HG03159 (cell line): ENCODE measurements at regions not wholly inside any gene's neighbourhood (a gene's known extent, or its start where the extent isn't known, plus 50 kb on each side); places are given as distances from the start of the nearest gene placed in this dataset.

Experiments
- ATAC-seq: cut with Tn5 transposase; IDR thresholded peaks from one replicate; pipeline ENCODE4 v1.9.1; 2021; ENCODE audit warnings: mild to moderate bottlenecking, moderate library complexity; ENCODE audit not compliant: unreplicated experiment

DNA sequence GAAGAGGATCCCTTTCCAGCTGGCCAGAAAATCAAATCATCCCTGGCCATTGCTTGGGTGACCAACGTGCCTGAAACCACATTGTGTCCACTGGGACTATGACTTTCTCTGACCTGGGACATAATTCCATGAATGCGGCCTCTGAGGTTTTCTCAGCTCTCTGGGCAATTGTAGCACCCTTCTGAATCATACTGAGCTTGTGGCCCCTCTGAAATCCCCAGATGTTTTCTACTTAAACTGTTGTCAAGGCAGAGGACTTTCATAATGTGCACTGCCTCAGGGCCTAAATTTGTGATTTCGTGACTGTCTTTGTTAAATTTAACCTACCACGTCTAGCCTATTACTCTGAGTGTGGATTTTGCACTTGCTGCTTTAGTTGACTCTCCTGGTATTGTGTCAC is 321.1 kb upstream of the PLET1 start:
- ATAC-seq = no peak

- no peak for ATAC-seq
Observed at GRCh38 chr11:112582366-112582765, 321.7 kb upstream of the PLET1 start.

DNA sequence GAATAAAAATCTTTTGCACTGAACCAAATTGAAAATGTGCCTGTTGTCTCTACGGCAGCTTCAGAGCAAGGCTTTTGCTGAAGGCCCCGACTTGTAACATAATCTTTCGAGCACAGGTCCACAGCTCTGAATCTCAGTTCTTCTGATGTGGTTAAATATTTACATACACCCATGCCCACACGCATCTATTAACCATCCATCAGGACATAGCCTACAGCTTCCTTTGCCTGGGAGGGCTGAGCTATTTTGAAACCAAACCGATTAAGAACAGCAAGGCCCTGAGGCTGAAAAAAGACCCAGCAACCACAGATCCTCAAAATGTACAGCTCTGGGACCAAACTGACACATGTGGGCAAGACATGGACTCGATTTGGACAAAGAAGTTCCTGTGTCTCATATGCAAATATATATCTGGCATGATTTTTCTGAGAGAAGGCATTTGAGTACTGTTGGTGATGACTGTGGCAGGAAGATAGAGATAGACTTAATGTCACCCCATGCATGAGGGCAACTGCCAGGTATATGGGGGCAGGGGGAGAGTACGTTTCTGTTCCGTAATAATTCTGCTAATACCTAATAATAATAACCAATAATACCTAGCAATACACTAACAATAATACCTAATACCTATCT is 322.7 kb upstream of the PLET1 start:
- peak; percentile 78 for ATAC-seq

- no peak for ATAC-seq
Observed at GRCh38 chr11:112584672-112585071, 324.0 kb upstream of the PLET1 start.

DNA sequence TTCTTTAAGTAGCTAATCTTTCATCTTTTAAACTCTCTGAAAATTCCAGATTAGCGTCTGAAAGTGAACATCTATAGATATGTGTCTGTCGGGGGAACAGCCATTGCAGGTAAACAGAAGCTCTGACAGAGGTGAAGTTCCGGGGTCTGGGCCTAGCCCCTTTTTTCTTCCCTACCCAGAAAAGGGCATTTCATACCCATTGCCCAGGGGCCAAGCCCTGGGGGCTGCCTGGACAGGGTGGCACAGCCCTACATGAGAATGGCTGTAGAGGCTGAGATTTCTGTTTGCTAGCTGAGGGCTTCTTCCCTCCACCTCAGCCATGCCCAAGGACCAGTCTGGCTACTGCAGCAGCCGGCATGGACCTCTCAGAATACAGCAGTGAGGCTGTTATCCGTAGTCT is 327.0 kb upstream of the PLET1 start:
- no peak for ATAC-seq

DNA sequence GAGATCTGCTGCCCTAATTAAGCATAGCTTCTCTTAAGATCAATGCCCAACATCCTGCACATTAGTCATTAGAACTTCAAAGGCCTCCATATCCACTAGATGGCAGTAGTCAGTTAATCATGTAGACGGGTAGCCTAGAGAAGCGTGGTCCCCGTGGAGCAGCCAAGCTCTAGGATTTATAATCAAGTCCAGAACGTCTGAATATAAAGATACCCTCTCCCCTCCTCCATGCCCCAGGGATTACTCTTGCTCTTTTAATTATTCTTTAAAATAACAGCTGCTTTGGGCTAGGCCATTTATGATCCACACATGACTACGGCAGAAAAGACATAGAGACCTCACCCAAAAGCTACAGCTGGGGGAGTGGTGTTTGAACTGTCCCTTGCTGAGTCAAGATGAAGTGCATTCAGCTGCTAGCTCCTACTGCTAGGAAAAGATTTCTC is 327.6 kb upstream of the PLET1 start:
- peak; percentile 43 for ATAC-seq

- ATAC-seq = no peak
Observed at GRCh38 chr11:112589155-112589554, 328.5 kb upstream of the PLET1 start.

DNA sequence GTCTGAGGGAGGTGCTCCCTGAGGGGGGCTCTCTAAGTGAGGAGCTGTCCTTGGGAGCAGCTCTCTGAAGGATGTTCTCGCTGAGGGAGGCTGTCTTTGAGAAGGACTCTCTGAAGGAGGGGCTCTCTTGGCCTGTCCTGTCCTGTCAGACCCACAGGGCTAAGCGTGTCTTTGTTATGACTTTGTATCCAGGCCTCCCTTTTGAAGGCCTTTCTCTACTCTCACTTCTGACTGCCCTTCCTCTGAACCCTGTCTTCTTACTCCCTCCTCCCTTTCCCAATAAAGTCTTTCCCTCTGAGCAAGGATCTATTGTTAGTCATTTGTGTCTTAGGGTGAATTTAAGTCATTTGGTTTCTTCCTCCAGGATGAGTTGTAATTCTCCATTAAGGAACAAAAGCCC is 330.1 kb upstream of the PLET1 start:
- ATAC-seq = no peak

DNA sequence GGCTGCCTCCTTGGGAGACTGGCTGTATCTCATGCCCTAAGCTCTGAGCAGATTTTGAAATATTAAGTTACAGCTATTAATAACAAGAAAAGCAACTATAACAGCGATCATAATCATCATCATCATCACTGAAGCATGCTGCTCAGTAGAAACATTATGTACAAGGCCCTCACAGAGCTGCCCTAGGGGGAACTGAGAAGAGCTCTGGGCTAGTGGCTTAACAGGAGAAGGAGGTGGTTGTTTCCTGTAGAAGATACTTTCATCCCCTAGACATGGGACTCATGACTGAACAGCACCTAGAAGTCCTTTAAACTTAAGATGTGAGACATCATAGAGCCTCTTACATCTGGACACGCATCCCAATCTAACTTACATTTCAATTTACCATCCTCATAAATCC is 332.8 kb upstream of the PLET1 start:
- ATAC-seq = no peak

- no peak for ATAC-seq
Observed at GRCh38 chr11:112596324-112596723, 335.7 kb upstream of the PLET1 start.

GRCh38 chr11:112597286-112597790 is 336.7 kb upstream of the PLET1 start:
- ATAC-seq = no peak

DNA sequence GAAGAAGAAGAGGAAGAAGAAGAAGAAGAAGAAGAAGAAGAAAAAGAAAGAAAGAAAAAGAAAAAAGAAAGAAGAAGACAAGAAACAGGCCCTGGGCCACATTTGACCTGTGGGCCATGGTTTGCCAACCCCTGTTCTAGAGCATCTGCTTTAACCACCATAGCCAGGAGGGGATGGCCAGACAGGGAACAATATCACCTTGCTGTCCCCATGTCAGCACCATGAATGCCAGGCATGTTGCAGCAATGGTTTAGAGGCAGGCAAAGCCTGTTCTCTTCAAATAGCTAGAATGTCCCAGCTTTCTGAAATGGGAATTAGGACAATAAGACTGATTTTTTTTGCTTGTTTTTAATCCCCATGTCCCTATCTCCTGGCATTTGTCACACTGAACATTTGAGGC is 338.6 kb upstream of the PLET1 start:
- ATAC-seq = no peak

DNA sequence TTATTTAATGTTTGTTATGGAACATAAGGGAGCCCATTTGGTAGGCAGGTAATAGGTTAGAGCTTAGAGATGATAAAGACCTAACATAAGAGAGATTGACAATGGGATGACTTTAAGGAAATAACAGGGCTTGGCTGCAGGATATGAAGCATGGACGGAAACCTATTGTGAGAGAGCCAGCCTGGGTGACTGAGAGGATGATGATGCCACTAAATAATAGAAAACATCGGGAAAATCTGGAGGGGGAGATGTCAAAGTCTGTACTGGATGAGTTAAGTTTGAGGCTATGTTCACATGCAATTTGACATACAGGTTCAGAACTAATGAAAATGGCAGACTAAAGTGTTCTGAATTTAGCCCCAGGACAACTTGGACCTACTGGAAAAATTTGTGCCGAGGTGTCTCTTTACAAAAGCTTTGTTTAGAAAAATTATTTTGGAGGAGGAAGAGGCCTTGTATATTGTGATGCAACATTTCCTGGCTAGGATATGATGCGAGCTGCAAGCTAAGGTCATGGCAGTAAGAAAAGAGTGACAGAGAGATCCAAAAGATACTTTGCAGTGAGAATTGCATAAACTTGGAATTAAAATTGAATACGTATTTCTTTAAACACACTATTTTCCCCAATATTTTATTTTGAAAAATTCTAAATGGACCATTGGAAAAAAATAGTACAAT is 339.3 kb upstream of the PLET1 start:
- no peak for ATAC-seq

- no peak for ATAC-seq
Observed at GRCh38 chr11:112605093-112605666, 344.5 kb upstream of the PLET1 start.

DNA sequence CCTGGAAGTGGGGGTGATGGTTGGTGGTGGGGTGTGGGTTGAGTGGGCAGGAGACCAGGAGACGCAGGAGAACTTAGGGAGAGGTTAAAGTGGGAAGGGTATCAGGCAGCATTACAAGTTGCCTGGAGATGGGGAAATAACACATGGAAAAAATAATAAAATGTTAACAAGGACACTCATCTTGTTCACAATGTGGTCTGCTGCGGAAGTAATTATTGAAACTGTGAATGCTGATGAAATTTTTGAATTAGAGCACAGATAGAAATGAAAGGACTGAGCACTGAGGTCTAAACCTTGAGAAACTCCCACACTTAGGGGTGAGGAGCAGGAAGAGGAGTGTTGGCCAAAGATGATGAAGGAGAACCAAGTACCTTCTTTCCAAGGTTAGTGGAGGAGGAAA is 346.0 kb upstream of the PLET1 start:
- ATAC-seq = no peak

DNA sequence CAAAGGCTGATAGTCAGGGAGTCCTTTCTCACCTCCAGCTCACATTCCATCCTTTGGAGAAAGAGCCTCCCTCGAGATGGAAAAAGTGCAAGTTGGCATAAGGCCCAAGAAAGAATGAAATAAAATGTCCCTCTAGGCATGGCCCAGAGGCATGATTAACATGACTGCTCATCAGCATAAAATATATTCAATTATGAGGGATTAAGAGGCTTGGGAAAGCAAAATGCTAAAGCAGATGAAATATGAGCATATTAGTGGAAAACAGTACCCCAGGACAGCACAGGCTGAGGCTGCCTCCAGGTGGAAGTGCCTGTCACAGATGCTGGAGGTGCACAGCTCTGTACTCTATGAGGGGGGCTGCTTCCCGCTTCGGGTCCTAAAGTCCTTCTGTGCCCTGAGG is 347.8 kb upstream of the PLET1 start:
- no peak for ATAC-seq

DNA sequence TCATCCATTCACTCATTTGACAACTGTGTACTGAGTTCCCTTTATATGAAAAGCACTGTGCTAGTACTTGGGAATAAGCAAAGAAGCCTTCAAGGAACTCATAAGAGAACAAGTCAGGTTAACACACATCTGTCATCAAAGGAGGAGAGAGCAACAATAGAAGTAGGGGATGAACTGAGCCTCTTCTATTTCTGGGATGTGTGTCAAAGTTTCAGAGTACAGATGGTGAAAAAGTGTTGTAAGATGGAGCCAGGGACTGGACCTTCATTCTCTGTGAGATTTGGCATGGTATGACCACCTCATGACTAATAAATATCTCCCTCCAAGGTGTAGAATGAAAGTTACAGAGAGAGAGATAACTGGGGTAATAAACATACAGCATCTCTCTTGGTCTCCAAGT is 349.8 kb upstream of the PLET1 start:
- ATAC-seq = no peak

DNA sequence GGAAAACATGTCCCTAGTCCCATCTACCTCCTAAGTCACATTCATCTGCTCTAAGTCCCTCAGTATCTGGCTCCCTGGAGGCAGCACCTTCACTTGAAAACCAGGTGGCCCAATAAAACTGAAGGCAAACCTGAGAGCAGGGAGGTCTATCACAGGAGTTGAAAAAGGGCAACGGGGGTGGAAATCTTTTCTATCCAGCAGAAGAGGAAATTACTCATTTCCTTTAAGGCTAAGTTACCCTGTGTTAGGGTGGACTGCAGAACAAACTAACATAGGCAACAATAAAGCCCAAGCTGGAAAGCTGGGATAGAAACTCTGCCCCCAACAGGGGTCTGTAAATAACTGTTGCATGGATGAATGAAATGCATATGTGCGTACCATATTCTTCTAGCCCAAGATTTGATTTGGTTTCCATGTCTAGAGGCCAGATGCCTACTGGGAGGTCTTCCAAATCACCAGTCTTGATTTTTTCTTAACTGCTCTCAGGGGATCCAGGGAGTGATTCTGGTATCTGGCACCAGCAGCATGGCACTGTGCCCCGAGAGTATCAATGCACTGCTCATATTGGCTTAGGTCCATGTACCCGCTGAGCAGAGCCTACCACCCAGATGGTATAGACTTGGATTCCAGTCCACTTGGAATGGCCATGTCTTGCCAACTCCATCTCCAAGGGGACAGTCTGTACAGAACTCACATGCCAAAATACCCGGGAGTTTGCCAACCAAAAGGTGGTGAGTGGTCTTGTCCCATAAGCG is 350.0 kb upstream of the NCAM1 start:
- no peak for ATAC-seq

DNA sequence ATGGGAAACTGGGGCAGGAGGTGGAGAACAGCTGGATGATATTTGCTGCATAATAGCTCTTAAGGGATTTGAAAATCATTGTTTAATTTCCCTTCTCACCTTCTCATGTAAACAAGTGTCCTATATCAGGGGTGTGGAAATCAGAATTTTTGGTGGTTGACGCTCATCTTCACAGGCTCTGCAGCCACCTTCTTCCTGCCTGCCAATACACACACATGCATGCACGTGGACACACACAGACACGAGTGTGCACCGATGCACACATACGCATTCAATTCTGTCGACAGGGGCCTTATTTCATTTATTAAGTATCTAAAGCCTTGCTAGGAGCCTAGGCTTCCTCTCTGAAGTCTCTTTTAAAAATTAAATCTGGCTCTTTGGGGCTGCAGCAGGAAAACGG is 349.4 kb upstream of the NCAM1 start:
- no peak for ATAC-seq

- no peak for ATAC-seq
Observed at GRCh38 chr11:112612250-112612849, 348.9 kb upstream of the NCAM1 start.
